ENCODE measurements at regions not wholly inside any gene's neighbourhood (a gene's known extent, or its start where the extent isn't known, plus 50 kb on each side); places are given as distances from the start of the nearest gene placed in this dataset.

- no peaks in the 10 kb centered on the region for H3K27me3 Mint-ChIP-seq
- no peak for DNase-seq (ENCODE audit: extremely low spot score, unreplicated experiment)
- peaks cover 5% of the 10 kb centered on the region for H3K9me3 Mint-ChIP-seq
These were observed 208.6 kb downstream of the BTG1 start for GRCh38 chr12:91937009-91937408.

GRCh38 chr12:91935296-91935695 lies 210.3 kb downstream of the BTG1 start:
- peaks cover 8% of the 10 kb centered on the region for H3K4me1 Mint-ChIP-seq (ENCODE audit: unreplicated experiment)
- H3K9me3 Mint-ChIP-seq = peaks cover 5% of the 10 kb centered on the region
- TF ChIP-seq CTCF (conservative IDR thresholded peaks at IDR 0.05) = no peak
- H3K4me3 Mint-ChIP-seq = no peak overlapping the region
- H3K27ac Mint-ChIP-seq = no peak overlapping the region
- no peaks in the 10 kb centered on the region for H3K27me3 Mint-ChIP-seq
- DNase-seq (ENCODE audit: extremely low spot score, unreplicated experiment) = no peak
- no peaks in the 10 kb centered on the region for H3K36me3 Mint-ChIP-seq

More at GRCh38 chr12:91937009-91937408, 208.6 kb downstream of the BTG1 start:
- no peak overlapping the region for H3K4me3 Mint-ChIP-seq
- H3K4me1 Mint-ChIP-seq (ENCODE audit: unreplicated experiment) = peaks cover 8% of the 10 kb centered on the region
- no peak for TF ChIP-seq CTCF (conservative IDR thresholded peaks at IDR 0.05)
- no peaks in the 10 kb centered on the region for H3K36me3 Mint-ChIP-seq
- no peak overlapping the region for H3K27ac Mint-ChIP-seq

DNA sequence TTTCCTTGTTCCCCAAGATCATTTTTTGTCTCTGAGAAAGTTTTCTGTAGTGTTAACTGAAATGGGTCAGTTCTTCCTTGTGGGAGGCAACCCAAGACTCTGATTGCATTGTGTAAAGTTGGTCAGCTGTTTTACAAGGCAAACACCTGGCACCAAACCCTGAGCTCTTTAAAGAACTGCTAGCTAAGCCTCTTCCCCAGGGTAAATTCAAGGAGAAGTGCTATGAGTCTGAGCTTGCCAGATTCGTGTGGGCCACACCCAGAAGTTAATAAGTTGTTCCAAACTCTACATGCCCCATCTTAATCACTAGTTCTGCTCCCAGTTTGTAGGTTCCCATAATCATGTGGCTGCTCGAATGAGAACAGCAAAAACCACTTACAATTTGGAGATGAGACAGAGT lies 214.5 kb downstream of the BTG1 start:
- Mint-ChIP-seq H3K27ac (no peak overlapping the region), H3K36me3 (no peaks in the 10 kb centered on the region), H3K9me3 (no peaks in the 10 kb centered on the region), H3K4me1 (ENCODE audit: unreplicated experiment) (peaks cover 14% of the 10 kb centered on the region), H3K4me3 (no peak overlapping the region), H3K27me3 (no peaks in the 10 kb centered on the region)
- TF ChIP-seq CTCF (conservative IDR thresholded peaks at IDR 0.05) = no peak
- no peak for DNase-seq (ENCODE audit: extremely low spot score, unreplicated experiment)

DNA sequence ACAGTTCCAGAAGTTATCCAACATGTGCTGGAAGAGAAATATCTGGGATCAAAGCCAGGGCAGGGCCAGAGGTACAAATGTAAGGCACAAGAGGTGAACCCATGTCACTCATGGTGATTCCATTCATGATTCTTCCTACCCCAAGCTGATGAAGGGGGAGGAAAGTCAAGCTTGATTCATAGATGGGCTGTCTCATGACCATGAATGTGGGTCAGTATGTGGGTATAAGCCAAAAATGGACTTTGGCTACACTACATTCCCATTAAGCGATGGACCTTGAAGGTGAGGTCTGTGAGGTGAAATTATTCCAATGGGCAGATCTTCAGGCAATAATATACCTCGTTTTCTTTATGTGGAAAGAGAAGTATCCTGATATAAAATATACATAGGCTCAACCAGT lies 217.1 kb downstream of the BTG1 start:
- no peak for TF ChIP-seq CTCF (conservative IDR thresholded peaks at IDR 0.05)
- H3K27ac Mint-ChIP-seq = no peak overlapping the region
- H3K36me3 Mint-ChIP-seq = no peaks in the 10 kb centered on the region
- H3K27me3 Mint-ChIP-seq = no peaks in the 10 kb centered on the region
- no peaks in the 10 kb centered on the region for H3K9me3 Mint-ChIP-seq
- H3K4me3 Mint-ChIP-seq = no peak overlapping the region
- DNase-seq (ENCODE audit: extremely low spot score, unreplicated experiment) = no peak
- peaks cover 6% of the 10 kb centered on the region for H3K4me1 Mint-ChIP-seq (ENCODE audit: unreplicated experiment)

DNA sequence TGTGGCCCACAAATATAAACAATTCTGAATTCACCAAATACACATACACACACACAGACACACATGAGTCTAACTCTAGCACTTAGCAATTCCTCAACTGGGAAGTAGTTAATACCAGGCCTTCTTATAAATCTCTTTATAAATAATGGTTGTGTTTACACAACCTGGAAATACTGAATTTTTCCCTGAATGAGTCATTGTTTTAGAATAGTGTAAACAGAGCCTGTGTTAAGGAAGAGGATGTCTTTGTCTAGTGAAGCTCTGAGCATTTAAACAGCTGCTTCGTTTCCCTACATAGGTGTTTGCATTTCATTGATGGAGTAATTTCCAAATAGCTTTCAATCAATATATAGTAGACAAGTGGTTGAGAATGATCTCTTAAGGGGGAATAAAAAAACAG lies 218.8 kb downstream of the BTG1 start:
- no peak overlapping the region for H3K27ac Mint-ChIP-seq
- DNase-seq (ENCODE audit: extremely low spot score, unreplicated experiment) = no peak
- no peaks in the 10 kb centered on the region for H3K27me3 Mint-ChIP-seq
- no peak for TF ChIP-seq CTCF (conservative IDR thresholded peaks at IDR 0.05)
- H3K4me1 Mint-ChIP-seq (ENCODE audit: unreplicated experiment) = peaks cover 6% of the 10 kb centered on the region
- H3K4me3 Mint-ChIP-seq = no peak overlapping the region
- no peaks in the 10 kb centered on the region for H3K36me3 Mint-ChIP-seq
- H3K9me3 Mint-ChIP-seq = no peaks in the 10 kb centered on the region

DNA sequence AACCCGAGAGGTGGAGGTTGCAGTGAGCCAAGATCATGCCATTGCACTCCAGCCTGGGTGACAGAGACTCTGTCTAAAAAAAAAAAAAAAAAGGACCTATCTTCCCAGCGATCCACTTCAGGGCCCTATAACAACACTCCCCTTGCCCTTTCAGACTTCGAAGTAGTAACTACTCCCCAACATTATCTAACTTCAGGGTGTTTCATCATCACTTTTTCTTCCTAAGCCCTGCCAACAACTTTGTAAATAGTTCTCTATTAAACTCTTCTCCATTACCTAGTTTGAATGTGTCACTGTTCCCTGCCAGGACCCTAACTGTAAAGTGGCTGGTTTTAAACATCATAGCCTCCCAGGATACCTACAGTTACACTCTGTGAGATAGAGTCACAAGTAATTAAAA lies 220.8 kb downstream of the BTG1 start:
- no peak for DNase-seq (ENCODE audit: extremely low spot score, unreplicated experiment)
- Mint-ChIP-seq H3K9me3 (peaks cover 5% of the 10 kb centered on the region), H3K36me3 (no peaks in the 10 kb centered on the region), H3K27me3 (no peaks in the 10 kb centered on the region), H3K4me1 (ENCODE audit: unreplicated experiment) (peaks cover 21% of the 10 kb centered on the region), H3K4me3 (no peak overlapping the region), H3K27ac (no peak overlapping the region)
- TF ChIP-seq CTCF (conservative IDR thresholded peaks at IDR 0.05) = no peak
